Transverse colon (tissue), 4 donors: ENCODE measurements at regions not wholly inside any gene's neighbourhood (a gene's known extent, or its start where the extent isn't known, plus 50 kb on each side); places are given as distances from the start of the nearest gene placed in this dataset.

Experiments used
- POLR2A ChIP-seq: fragments of 450-650 bp; IDR thresholded peaks from one replicate; pipeline ENCODE4 v1.6.1; 2016; ENCODE audit warnings: antibody characterized with exemption, mild to moderate bottlenecking, moderate library complexity
- POLR2AphosphoS5 ChIP-seq, 3 donors: sonication (generic); formaldehyde crosslinking; IDR thresholded peaks; one replicate each; pipeline ENCODE4 v1.6.1; 2016; ENCODE audit warnings: antibody characterized with exemption in 3 of 3
- TF ChIP-seq, protein P1 (sequence below), 5 experiments: fragments of 200-600 bp in 3 of 5; fragments of 450-650 bp in 2 of 5; sonication (generic) in 3 of 5; IDR thresholded peaks; 1 replicate in 2 of 5; 2 replicates in 3 of 5; pipeline ENCODE4 v1.5.1; 2016 to 2017; ENCODE audit warnings: antibody characterized with exemption in 5 of 5, inconsistent platforms in 3 of 5, mild to moderate bottlenecking in 2 of 5, moderate library complexity in 1 of 5

DNA sequence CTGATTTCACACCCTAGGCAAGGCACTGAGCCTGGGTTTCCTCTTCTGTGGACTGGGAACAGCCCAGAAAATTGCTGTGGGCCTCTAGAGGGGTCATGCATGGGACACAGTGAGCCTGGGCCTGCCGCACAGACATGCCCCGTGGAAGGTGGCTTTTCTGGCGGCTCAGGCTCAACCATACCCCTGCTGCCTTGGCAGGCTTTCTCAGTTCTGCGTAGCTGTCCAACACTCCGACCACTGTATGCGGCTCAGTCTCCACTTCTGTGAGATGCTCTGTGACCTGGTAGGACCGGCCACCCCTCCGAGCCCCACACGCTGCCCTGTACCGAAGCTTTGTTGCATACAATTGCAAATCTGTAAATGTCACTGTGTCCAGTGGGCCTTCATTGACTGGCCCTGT is 126.3 kb downstream of the UQCRFS1 start:
- TF ChIP-seq, protein P1, sequence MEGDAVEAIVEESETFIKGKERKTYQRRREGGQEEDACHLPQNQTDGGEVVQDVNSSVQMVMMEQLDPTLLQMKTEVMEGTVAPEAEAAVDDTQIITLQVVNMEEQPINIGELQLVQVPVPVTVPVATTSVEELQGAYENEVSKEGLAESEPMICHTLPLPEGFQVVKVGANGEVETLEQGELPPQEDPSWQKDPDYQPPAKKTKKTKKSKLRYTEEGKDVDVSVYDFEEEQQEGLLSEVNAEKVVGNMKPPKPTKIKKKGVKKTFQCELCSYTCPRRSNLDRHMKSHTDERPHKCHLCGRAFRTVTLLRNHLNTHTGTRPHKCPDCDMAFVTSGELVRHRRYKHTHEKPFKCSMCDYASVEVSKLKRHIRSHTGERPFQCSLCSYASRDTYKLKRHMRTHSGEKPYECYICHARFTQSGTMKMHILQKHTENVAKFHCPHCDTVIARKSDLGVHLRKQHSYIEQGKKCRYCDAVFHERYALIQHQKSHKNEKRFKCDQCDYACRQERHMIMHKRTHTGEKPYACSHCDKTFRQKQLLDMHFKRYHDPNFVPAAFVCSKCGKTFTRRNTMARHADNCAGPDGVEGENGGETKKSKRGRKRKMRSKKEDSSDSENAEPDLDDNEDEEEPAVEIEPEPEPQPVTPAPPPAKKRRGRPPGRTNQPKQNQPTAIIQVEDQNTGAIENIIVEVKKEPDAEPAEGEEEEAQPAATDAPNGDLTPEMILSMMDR (IDR thresholded peaks at IDR 0.05) = no peak
- no peak for TF ChIP-seq POLR2A
- no peak for TF ChIP-seq POLR2AphosphoS5 (IDR thresholded peaks at IDR 0.05)
